GM19455 (cell line): ENCODE measurements at regions not wholly inside any gene's neighbourhood (a gene's known extent, or its start where the extent isn't known, plus 50 kb on each side); places are given as distances from the start of the nearest gene placed in this dataset.

Source experiments
- ATAC-seq: cut with Tn5 transposase; IDR thresholded peaks from one replicate; pipeline ENCODE4 v1.9.1; 2021; ENCODE audit not compliant: unreplicated experiment

DNA sequence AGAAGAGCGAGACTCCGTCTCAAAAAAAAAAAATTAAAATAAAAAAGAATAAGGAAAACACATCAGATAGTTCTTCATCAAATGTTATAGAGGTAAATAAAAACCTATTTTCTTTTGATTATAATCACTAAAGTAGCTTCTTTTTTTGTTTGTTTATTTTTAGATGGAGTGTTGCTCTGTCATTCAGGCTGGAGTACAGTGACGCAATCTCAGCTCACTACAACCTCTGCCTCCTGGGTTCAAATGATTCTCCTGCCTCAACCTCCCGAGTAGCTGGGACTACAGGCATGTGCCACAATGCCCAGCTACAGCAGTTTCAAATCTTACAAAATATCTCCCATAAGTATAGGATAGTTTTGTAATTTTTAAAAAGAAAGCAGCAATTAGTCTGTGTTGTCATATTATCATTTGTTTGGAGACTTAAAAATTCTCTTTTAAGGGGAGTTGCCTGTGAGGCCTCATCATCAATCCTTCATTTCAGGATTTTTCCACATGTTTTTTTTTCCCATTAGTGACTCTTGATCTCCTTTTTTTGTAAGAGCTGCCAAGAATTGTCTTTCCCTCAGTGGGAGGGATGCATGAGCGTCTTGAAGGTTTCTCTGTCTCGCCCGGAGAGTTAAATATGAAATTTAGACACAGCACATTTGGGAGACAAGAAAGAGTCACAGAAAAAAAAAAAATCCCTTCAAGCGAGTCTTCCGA lies 275.9 kb downstream of the CDCA7 start:
- ATAC-seq, result no peak

DNA sequence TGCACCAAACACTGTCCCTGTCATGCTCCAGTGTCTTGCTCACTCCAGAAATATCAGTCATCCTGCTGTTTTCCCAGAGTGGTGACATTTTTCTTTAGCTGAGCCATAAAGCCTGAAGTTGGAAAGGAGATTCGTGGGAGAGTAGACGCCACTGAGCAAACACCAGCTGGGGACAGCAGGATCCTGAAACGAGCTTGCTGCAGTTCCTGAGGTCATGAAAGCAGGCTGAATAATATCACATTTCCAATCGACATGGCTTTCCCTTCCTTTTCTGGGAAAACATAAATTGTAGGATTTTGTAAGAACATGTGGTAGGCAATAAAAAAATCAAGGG lies 276.4 kb downstream of the CDCA7 start:
- ATAC-seq, result no peak

DNA sequence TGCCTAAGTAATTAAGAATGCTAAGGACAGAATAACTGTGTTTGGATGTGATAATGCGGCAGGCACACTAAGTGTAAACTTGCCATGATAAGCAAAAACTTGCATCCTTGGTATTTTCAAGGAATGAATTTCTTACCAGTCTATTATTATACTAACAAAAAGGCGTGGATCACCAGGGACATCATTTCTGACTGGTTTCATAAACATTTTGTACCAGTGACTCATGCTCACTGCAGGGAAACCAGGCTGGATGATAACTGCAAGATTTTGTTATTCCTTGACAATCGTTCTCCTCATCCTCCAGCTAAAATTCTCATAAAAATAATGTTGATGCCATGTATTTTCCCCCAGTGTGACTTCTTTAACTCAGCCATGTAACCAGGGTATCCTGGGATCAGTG lies 289.5 kb downstream of the CDCA7 start:
- ATAC-seq, result no peak

DNA sequence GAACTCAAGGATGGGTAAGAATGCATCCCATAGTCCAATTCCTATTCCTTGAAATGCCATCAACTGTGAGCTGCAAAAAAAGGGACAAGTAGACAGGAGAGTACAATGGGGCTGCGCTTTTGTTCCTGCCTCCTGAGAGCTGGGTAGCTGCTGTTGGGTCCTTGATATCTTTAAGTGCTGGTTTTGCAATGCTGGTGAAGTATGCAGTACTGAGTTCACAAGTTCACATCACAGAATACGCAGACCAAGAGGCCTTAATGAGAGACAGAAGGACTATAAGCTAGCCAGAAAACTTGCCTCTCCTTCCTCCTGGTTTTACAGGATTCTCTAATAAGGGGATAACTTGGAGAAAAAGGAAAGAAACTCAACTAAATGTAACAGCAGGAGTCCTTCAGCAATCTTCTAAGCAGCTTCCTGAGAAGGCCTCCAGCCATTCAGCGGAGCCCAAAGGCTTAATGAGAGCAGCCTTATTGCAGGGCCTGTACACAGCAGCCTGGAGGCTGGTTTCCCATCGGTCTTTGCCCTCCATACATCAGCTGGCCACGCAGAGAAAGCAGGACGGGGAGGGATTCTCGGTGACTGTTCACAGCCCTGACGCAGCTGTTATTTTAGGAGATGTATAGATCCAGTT lies 293.1 kb downstream of the CDCA7 start:
- no peak for ATAC-seq

DNA sequence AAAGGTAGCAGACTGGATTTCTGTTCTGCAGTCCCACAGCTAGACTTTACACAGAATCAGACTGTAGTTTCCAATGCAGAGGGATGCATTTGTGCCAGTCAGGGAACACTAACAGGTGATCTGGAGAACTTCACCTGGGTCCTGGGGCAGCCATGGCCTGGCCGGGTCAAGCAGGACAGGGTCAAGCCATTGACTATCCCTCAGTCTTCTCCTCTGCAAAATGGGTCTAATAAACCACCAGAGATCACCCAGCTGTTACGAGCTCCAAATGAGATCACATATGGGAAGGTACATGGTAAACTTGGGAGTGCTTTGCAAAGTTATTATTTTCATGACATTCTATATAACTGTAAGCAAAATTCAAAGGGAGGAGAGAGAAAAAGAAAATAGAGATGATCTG lies 294.1 kb downstream of the CDCA7 start:
- ATAC-seq, result no peak

DNA sequence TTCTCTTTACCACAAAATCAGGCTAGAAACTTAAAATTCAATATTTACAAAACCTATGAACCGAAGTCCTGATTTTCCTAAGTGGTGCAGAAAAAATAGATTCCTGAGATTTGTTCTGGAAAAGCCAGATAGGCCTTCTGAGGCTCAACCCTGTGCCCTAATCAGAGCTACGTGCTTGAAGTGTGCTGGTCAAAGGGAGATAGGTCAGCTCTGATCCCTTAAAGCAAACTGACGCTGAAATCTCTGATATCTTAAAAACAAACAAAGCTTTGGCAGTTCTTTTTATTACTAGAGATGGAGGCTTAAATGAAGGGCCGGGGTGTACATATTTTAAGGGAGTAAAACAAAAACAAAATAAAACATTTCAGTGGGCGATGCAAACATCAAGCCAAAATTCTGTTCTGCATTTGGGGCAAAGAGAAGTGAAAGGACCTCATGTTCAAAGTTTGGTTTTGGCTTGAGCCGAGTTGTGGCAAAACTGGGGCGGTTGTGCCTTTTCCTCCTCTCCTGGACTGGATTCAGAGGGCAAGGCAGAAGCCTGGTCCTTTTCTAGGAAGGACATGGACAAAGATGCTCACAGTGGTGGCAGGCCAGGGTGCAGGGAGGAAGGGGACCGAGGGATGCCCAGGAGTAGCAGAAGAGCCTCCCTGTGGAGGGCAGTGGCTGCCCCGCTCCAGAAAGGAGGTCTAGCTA lies 295.0 kb downstream of the CDCA7 start:
- no peak for ATAC-seq

DNA sequence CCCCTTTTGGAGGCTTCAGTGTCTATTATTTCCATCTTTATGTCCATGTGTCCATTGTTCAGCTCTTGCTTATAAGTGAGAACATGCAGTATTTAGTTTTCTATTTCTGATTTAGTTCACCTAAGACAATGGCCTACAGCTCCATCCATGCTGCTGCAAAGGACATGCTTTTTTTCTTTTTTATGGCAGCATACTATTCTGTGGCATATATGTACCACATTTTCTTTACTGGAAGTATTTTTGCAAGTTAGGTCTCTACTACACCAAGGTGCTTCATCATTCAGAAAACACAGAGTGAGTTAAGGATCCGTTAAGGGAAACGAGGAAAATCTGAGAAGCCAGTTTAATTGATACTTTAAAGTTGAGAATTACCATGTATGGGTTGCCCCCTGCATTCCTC lies 297.2 kb downstream of the CDCA7 start:
- no peak for ATAC-seq

DNA sequence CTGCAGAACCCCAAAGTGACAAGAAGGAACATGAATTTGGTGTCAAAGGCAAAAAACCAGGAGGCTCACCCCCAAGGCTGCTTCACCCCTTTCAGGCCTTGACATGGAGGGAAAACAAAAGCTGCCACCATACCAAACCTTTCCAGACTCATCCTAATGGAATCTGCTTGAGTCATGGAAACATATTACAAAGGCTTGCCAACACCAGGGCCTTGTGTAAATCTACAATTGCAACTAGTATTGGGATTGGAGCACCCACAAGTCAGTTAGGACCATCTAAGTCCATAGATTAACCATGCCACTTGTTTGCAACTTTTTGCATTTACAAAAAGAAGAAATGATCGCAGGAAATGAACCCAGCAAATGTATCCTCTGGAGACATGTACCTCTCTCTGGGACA lies 297.6 kb downstream of the CDCA7 start:
- no peak for ATAC-seq

DNA sequence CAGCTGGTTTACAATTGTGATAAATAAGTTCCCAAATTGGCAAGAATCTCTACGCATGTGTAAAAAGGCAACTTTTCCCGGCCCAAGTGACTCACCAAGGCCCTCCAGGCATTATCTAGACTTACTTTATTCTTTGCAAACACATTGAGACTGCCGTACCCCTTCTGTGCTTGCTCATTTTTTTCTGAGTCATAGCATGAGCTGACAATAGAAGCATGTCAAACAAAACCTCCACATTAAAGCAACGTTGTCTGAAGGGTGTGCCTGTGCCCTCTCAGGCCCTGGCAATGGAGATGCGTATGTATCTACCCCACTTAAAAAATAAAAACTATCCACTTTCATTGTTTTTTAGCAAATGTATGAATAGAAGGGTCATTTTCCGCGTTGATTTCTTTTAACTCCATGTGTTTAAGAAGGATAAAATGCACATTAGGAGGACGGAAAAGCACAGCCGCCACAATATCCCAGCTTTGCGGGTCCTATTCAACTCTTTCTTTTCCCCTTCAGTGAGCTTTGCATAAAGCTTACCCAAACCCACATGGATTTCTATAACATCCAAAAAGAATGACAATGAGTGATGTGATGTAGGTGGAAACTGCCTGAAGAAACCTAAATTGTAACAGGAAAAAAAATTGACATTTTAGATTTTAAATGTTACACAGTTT lies 298.2 kb downstream of the CDCA7 start:
- ATAC-seq, result no peak

DNA sequence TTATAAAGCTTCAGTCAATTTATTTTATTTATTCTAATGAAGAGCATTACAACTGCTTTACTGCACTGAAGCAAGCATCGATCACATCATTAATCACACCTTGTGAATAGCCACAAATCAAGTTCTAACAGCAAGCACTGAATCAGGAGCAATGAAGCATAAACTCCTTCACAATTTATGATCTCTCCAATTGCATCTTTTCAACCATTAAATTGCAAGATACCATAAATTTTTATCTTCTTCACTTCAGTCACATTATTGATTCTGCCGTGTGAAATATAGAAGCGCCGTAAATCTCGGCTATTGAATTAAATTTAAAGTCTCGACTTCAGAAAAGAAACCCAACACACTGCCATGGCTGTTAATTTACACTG lies 298.7 kb downstream of the CDCA7 start:
- ATAC-seq, result no peak

DNA sequence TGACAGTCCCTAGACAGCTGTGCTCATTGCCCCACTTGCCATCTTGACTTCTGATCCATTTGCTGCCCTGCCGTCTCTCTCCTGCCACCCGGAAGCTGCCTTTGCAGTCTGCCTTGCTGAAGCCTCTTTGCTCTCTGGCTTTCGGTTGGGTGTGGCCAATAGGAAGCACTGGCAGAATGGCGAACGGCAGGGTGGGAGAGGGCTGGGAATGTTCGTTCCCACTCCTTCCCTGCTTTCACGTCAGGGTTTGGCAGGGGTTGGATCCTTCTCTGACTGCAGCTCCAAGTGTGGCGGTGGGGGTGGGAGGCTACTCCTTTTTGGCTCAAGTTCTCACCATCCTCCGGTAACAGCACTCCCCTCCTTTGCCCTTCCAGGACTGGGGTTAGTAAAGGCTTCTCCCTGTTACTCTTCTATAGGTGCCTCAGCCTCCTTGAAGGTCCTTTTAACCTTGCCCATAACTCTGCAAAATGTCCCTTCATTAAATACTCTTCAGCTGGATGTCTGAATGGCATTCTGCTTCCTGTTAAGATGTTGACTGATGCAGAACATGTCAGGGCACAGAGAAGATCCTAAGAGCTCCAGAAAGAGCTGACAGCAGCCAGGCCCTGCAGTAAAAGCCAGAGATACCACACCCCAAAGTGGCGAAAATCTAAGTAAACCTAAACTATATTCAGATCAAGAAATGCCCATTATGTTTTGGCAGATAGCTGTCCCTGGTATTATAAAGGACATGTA lies 299.7 kb downstream of the CDCA7 start:
- ATAC-seq, result no peak

DNA sequence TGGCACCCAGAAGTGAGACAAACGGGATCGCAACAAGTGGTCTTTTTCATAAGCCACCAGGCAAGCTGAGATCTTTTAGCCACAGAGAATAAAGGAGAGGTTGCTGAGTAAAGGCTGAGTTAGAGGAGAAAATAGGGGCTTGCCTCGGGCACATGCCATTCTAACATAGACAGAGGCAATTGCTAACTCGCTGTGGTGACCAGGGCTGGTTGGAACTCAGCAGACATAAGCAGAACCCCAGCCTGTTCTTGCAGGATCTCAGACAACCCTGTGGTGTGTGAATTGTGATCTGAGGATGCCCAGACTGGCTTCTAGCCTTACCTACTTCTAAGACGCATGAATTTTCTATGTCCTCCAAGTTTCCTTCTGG lies 300.2 kb downstream of the CDCA7 start:
- no peak for ATAC-seq

DNA sequence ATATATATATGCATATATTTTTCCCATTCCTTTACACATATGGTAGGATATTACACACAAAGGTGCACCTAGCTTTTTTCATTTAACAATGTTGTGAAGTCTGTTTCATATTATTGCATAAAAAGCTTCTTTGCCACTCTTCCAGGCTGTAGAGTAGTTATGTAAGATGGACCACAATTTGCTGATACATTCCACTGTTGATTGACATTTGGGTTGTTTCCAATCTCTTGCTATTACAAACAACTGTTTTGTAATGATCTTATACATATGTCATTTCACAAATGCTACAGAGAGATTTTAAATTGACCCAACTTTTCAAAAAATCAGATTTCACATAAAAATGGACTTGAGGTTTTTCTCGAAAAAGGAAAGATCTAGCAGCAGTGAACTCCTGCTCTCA lies 301.4 kb downstream of the CDCA7 start:
- no peak for ATAC-seq

DNA sequence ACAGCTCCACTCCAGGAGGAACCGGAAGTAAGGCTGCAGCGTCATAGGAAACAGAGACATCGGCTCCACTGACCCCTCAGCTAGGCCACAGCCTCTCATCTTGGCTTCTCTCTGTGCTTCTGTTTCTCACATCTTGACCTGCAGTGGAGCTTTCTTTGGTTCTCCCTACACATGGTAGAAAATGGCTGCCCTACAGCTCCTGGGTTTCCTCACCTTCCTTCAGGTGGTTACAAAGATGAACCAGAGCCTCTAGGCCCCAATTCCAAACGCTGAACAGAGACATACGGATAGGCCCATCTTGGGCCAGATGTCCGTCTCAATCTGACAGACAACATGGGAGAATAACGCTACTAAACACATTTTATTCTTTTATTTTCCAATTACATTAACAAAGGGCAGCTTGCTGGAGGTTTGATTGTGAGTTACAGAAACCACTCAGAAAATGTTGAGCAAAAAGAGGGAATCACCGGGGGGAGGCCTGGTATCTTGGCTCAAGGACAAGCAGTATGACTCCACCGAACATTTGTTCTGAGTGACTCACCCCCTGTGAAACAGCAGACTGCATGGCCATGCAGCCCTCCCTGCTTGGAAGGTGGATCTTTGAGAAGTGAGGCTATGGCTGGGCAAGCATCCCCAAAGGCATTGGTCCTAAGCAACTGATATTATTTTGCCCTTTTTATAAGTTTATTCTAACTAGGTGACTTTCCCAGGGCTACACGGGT lies 303.5 kb downstream of the CDCA7 start:
- no peak for ATAC-seq

DNA sequence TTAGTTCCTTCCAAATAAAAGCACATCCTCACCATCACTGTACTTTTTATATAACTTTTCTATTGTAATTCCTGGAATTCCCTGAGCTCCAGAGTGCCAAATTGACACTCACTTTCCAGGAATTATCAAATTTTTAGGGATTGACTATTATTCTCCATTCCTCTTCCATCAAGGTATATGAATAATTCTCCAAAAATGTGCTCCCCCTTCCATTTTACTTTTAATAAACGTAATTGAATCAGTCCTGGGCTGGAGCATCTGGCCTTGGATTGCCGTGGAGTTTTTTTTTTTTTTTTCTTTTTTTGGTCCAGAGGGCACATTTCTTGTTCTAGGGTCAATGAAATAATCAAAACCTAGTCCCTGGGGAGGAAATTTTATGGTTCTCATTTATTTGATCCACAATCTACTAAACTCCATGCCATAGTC lies 304.3 kb downstream of the CDCA7 start:
- no peak for ATAC-seq

DNA sequence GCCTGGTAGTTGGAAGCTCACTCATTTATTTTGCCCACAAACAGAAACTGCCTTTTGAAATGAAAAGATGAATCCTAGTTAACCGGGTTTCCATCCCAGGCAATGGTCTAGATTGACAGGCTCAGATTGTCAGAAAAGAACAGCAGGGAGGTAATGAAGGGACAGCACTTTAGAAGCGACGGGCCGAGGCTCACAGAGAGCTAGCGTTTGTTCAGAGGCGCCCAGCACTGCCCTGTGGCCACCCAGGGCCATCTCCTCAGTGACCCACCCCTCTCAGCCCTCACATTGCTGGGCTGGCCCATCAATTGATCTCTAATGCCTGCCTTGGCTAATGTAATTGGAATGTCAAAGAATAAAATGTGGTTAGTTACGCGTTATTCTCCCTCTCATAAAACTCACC lies 304.8 kb downstream of the CDCA7 start:
- no peak for ATAC-seq

DNA sequence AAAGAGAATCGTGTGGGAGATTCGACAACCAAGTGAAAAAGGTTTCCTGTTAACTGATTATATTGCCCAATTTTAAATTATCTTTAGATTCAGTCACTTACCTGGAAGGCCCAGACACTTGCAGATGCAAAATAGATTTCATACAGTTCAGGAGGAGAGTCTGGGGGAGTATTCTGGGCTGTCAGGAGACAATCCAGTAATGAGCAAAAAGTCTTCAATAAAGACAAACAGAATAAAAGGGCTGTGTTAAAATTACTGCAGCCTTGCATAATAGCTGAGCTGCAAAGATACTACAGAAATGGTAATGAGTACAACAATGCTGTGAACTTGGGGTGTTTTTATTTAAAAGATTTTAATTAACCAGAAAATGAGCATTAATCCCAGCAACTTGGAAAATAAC lies 303.6 kb downstream of the SP3 start:
- ATAC-seq, result no peak

DNA sequence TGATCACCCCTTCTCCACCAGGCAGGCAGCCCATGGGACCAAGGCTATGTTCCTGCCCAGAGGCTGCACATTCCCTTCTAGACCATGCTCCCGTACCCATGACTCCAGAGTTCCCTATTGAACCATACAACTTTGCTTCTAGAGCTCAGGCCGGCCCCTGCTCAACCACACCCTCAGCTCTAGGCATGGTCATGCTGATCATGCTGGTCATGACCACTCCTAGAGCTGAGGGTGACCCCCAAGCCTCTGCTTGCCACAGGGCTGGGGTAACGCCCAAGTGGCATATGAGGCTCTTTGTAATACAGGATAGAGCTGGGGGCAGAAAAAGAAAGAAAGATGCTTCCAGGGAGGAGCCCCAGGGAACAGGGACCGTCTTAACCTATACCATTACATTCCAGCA lies 301.8 kb downstream of the SP3 start:
- ATAC-seq, result no peak

DNA sequence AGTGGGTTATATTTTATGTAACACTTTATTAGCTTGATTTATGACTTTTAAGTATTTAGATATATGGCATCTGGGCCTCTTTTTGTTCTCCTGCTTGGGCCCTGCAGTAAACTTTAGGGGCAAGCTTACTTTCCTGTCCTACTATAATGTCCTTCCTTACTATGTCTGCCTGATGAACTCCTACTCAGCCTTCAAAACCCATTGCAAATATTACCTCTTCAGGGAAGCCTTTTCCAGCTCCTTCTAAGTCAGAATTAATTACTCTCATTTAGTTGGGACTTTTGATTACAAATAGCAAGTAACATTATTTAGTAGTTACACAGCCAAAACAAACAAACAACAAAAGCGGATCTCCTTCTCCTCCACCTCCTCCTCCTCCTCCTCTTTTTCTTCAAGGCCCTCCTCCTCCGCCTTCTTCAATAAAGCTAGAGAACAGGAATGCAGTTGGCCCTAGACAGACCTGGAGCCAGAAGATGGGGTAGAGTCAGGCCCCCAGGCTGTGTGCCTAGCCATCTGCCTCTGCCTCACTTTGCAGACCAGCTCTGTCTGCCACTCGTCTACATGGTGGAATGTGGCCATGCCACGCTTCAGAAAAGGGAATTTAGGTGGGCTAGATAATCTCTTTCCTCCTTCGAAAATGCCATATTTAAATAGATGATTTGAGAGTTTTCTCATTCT lies 301.2 kb downstream of the SP3 start:
- no peak for ATAC-seq

DNA sequence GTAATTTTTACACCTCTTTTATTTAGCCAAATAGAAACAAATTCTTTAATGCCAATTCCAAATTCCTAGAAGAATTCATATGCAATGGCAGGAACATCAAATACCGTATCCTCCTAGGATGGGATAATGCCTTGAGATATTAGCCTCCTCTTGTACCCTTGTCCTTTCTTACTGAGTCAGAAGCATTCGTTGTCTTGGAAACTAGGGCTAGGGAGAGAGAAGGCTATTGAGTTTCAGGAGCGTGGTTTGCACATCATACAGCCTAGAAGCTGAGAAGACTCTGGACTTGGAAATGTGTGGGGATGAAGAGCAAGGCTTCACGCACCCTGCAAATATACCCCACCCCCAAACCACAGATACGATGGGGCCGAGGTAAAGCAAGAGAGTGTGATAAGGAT lies 300.7 kb downstream of the SP3 start:
- no peak for ATAC-seq
